Skeletal muscle cell (primary cell): ENCODE measurements at regions not wholly inside any gene's neighbourhood (a gene's known extent, or its start where the extent isn't known, plus 50 kb on each side); places are given as distances from the start of the nearest gene placed in this dataset.

Experiments
- DNase-seq: peaks from one replicate; pipeline ENCODE4 v3.0.0-alpha.2; 2010; ENCODE audit warnings: low read depth
- H3K4me3 ChIP-seq: 2 replicates; pipeline ENCODE4 v1.5.1; 2011; ENCODE audit warnings: low read depth, mild to moderate bottlenecking, control low read depth, low read length, moderate library complexity

GRCh38 chr1:115233598-115233997, 104.5 kb downstream of the NGF start:
- no peak overlapping the region for H3K4me3 ChIP-seq
- DNase-seq: no peak

DNA sequence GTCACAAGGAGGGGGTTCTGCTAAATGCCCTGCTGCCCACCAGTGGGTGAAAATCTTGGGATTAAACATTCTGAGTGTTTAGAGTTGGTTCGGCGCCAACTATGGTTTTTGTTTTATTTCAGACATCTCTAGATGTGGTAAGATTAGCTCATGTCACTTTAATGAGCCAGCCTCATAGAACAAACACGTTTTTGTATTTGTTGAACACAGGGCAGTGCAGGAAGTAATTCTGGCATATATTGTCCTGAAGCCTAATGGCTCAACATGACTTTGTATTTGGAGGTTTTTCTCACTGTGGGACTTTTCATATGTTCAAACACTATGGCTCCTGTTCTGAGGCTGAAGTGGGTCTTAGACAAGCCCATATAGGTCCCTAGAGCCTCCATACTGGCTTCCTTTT, 107.8 kb downstream of the NGF start:
- H3K4me3 ChIP-seq: no peak overlapping the region
- DNase-seq: no peak

GRCh38 chr1:115229016-115229415, 109.0 kb downstream of the NGF start:
- DNase-seq: no peak
- no peak overlapping the region for H3K4me3 ChIP-seq

DNA sequence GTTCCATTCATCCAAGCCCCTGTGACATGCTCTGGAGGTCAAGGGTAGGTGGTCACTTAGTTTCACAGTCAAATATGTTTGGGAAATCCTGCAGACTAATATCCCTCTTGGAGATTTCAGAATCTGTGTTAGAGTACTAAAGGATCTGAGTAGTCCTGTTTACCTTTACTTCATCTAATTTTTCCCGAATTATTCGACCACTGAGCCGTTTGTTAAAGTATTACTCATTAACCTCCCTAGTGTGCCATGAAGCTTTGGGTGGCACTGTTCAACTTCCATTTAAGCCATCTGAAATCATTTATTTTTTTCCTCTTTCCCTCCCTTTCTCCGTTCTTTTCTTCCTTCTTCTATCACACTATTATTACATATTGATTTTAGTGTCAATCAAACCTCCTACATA, 109.9 kb downstream of the NGF start:
- no peak overlapping the region for H3K4me3 ChIP-seq
- DNase-seq: no peak

GRCh38 chr1:115227346-115228082, 110.5 kb downstream of the NGF start:
- no peak for DNase-seq
- H3K4me3 ChIP-seq: no peak overlapping the region

GRCh38 chr1:115225993-115226685, 111.9 kb downstream of the NGF start:
- no peak for DNase-seq
- H3K4me3 ChIP-seq: no peak overlapping the region

GRCh38 chr1:115224636-115225035, 113.4 kb downstream of the NGF start:
- no peak for DNase-seq
- H3K4me3 ChIP-seq: no peak overlapping the region

- H3K4me3 ChIP-seq: no peak overlapping the region
- no peak for DNase-seq
These were observed 115.2 kb downstream of the NGF start for GRCh38 chr1:115222616-115223402.

GRCh38 chr1:115220340-115221270, 117.4 kb downstream of the NGF start:
- no peak overlapping the region for H3K4me3 ChIP-seq

DNA sequence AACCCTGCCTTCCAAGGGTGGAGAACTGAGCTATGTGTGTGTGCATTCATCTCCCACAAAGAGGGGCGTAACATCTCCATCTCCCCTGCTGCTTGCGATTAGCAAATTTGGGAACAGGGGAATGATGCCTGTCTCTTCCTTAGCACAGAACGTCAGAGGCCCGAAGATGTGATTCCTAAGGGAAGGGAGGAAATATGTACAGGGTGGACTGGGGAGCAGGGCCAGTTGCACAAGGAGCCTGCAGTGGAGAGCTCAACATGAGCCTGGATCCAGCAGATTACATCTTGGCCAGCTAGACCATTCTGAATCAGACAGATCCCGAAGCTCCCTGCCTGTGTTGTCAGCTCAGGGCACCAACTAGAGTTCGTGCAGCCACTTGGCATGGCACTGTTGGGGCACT, 118.1 kb downstream of the NGF start:
- no peak overlapping the region for H3K4me3 ChIP-seq
- no peak for DNase-seq

More at GRCh38 chr1:115220340-115221270, 117.4 kb downstream of the NGF start:
- no peak for DNase-seq

GRCh38 chr1:115218699-115219098, 119.3 kb downstream of the NGF start:
- H3K4me3 ChIP-seq: no peak overlapping the region
- DNase-seq: no peak

GRCh38 chr1:115218034-115218405, 120.0 kb downstream of the NGF start:
- no peak for DNase-seq
- H3K4me3 ChIP-seq: no peak overlapping the region

DNA sequence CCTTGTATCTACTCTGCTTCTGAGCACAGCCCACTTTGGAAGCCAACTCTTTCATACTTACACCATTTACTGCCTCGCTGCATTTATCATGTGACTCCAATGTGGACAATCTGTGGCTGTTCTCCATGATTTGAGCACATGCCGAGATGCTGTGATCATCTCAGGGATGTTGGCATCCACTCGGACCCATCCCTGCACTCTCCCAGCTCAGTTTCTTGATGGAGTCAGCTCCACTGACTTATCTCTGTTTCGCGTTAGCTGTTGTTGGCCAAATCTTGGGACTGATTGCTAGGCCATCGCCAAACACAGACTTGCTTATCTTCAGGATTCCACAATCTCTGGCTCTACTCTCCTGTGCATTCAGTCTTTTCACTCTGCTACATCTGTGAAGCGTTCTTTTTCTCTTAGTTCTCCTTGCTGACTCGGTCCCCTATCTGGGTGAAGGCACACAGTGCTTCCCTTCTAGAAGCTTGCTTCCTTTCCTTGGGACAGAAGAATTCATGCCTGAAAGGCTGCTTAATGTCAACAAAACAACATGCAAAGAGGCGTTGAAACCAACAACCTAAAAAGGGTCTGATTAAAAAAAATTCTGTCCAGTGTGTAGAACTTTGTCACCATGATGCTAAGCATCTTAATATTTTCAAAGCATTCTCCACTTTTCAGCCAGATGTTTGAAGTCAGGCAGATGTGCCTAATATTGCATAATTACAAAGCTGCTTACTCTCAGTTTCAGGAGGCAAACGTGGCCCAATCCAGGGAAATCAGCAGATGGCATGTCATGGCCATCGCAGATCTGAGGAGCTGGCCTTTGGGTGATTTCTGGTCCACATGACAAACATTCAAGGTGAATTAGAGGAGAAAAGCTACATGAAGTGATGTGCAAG, 120.7 kb downstream of the NGF start:
- no peak overlapping the region for H3K4me3 ChIP-seq
- no peak for DNase-seq

DNA sequence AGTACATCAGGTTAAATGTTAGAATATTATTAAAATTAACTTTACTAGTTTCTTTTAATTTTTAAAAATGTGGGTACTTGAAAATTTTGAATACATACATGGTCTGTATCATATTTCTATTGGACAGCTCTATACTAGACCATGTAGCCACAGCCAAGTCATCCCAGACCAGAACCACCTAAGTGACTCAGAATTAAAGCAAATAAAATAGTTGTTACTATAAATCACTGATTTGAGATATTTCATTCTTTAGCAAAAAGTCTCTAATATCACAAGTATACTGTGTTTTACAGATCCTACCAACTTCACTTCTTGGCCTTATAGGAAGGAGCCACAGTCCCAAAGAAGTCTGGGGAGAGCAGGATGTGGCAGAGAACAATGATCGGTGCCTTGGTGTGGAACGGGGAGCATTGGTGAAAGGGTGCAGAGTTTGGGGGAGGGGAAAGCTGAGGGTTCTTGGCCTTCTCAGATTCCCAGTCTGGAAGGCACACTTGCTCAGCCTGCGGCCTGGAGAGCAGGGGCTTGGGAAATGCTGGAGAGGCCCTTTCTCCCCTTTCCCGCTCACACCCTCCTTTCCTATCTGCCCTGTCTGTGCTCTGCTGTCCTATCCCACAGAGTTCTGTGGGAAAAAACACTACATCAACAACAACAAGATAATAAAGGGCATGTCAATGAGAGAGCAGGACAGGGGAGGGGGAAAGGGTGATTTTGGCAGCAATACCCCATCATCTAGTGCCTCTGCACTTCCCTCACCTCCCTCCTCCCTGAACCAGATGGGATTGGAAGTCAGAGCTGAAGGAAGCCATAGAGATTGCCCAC, 122.1 kb downstream of the NGF start:
- no peak overlapping the region for H3K4me3 ChIP-seq
- no peak for DNase-seq

- no peak for DNase-seq
- H3K4me3 ChIP-seq: no peak overlapping the region
These were observed 122.9 kb downstream of the NGF start for GRCh38 chr1:115215110-115215509.

- DNase-seq: no peak
- H3K4me3 ChIP-seq: no peak overlapping the region
These were observed 124.0 kb downstream of the NGF start for GRCh38 chr1:115214098-115214497.

- DNase-seq: no peak
- H3K4me3 ChIP-seq: no peak overlapping the region
These were observed 123.8 kb upstream of the TSPAN2 start for GRCh38 chr1:115213130-115213529.
